ENCODE measurements at regions not wholly inside any gene's neighbourhood (a gene's known extent, or its start where the extent isn't known, plus 50 kb on each side); places are given as distances from the start of the nearest gene placed in this dataset.
"Not testable (repeated sequence)": the region's sequence is repeated elsewhere in the genome, so short reads cannot be mapped to it uniquely, and the experiment has no call there.

DNA sequence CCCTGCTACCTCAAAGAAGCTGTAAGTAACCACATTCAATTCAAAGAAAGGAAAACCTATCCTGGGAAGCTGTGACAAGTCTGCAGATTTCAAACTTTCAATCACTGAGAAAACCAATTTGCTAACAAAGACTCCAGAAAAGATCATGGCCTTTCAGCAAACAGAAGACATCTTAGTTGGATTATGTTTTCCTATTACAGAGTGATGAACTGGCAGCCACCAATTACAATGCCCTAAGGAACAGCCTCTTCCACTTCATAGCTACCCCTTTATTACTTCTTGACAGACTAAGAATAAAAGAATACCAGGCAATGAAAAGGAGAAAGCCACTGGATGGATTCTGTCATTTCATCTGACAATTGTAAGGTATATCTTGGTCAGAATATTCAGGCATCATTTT lies 128.2 kb upstream of the RASEF start:
- TF ChIP-seq EZH2 (IDR thresholded peaks at IDR 0.05; ENCODE audit: low read depth, unreplicated experiment) (no peak), NANOG (IDR thresholded peaks at IDR 0.05; ENCODE audit: borderline replicate concordance) (no peak)
- TF ChIP-seq, protein P1, sequence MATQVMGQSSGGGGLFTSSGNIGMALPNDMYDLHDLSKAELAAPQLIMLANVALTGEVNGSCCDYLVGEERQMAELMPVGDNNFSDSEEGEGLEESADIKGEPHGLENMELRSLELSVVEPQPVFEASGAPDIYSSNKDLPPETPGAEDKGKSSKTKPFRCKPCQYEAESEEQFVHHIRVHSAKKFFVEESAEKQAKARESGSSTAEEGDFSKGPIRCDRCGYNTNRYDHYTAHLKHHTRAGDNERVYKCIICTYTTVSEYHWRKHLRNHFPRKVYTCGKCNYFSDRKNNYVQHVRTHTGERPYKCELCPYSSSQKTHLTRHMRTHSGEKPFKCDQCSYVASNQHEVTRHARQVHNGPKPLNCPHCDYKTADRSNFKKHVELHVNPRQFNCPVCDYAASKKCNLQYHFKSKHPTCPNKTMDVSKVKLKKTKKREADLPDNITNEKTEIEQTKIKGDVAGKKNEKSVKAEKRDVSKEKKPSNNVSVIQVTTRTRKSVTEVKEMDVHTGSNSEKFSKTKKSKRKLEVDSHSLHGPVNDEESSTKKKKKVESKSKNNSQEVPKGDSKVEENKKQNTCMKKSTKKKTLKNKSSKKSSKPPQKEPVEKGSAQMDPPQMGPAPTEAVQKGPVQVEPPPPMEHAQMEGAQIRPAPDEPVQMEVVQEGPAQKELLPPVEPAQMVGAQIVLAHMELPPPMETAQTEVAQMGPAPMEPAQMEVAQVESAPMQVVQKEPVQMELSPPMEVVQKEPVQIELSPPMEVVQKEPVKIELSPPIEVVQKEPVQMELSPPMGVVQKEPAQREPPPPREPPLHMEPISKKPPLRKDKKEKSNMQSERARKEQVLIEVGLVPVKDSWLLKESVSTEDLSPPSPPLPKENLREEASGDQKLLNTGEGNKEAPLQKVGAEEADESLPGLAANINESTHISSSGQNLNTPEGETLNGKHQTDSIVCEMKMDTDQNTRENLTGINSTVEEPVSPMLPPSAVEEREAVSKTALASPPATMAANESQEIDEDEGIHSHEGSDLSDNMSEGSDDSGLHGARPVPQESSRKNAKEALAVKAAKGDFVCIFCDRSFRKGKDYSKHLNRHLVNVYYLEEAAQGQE (IDR thresholded peaks at IDR 0.05; ENCODE audit: unreplicated experiment) = no peak
- TF ChIP-seq, protein P2, sequence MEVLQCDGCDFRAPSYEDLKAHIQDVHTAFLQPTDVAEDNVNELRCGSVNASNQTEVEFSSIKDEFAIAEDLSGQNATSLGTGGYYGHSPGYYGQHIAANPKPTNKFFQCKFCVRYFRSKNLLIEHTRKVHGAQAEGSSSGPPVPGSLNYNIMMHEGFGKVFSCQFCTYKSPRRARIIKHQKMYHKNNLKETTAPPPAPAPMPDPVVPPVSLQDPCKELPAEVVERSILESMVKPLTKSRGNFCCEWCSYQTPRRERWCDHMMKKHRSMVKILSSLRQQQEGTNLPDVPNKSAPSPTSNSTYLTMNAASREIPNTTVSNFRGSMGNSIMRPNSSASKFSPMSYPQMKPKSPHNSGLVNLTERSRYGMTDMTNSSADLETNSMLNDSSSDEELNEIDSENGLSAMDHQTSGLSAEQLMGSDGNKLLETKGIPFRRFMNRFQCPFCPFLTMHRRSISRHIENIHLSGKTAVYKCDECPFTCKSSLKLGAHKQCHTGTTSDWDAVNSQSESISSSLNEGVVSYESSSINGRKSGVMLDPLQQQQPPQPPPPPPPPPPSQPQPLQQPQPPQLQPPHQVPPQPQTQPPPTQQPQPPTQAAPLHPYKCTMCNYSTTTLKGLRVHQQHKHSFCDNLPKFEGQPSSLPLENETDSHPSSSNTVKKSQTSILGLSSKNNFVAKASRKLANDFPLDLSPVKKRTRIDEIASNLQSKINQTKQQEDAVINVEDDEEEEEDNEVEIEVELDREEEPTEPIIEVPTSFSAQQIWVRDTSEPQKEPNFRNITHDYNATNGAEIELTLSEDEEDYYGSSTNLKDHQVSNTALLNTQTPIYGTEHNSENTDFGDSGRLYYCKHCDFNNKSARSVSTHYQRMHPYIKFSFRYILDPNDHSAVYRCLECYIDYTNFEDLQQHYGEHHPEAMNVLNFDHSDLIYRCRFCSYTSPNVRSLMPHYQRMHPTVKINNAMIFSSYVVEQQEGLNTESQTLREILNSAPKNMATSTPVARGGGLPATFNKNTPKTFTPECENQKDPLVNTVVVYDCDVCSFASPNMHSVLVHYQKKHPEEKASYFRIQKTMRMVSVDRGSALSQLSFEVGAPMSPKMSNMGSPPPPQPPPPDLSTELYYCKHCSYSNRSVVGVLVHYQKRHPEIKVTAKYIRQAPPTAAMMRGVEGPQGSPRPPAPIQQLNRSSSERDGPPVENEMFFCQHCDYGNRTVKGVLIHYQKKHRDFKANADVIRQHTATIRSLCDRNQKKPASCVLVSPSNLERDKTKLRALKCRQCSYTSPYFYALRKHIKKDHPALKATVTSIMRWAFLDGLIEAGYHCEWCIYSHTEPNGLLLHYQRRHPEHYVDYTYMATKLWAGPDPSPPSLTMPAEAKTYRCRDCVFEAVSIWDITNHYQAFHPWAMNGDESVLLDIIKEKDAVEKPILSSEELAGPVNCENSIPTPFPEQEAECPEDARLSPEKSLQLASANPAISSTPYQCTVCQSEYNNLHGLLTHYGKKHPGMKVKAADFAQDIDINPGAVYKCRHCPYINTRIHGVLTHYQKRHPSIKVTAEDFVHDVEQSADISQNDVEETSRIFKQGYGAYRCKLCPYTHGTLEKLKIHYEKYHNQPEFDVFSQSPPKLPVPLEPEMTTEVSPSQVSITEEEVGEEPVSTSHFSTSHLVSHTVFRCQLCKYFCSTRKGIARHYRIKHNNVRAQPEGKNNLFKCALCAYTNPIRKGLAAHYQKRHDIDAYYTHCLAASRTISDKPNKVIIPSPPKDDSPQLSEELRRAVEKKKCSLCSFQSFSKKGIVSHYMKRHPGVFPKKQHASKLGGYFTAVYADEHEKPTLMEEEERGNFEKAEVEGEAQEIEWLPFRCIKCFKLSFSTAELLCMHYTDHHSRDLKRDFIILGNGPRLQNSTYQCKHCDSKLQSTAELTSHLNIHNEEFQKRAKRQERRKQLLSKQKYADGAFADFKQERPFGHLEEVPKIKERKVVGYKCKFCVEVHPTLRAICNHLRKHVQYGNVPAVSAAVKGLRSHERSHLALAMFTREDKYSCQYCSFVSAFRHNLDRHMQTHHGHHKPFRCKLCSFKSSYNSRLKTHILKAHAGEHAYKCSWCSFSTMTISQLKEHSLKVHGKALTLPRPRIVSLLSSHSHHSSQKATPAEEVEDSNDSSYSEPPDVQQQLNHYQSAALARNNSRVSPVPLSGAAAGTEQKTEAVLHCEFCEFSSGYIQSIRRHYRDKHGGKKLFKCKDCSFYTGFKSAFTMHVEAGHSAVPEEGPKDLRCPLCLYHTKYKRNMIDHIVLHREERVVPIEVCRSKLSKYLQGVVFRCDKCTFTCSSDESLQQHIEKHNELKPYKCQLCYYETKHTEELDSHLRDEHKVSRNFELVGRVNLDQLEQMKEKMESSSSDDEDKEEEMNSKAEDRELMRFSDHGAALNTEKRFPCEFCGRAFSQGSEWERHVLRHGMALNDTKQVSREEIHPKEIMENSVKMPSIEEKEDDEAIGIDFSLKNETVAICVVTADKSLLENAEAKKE (CRISPR knock-in tag; IDR thresholded peaks at IDR 0.05) = no peak
- TF ChIP-seq, protein P3, sequence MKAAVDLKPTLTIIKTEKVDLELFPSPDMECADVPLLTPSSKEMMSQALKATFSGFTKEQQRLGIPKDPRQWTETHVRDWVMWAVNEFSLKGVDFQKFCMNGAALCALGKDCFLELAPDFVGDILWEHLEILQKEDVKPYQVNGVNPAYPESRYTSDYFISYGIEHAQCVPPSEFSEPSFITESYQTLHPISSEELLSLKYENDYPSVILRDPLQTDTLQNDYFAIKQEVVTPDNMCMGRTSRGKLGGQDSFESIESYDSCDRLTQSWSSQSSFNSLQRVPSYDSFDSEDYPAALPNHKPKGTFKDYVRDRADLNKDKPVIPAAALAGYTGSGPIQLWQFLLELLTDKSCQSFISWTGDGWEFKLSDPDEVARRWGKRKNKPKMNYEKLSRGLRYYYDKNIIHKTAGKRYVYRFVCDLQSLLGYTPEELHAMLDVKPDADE (IDR thresholded peaks at IDR 0.05) = no peak
- no peak overlapping the region for H3K27ac Mint-ChIP-seq
- Histone ChIP-seq H3K4me1 (ENCODE audit: insufficient read depth) (peaks cover 5% of the 10 kb centered on the region; the same call in 1 of the 2 replicates), H3F3A (replicated peaks; ENCODE audit: low read depth) (no peaks in the 10 kb centered on the region), H3K9me2 (ENCODE audit: insufficient read depth) (no peaks in the 10 kb centered on the region), H2AFZ (no peak overlapping the region), H3K4me3 (no peak overlapping the region), H3K4me2 (no peak overlapping the region), H3K27me3 (ENCODE audit: insufficient read depth) (no peaks in the 10 kb centered on the region), H3K36me3 (ENCODE audit: insufficient read depth) (no peaks in the 10 kb centered on the region), H3K27ac (ENCODE audit: low read depth) (no peak overlapping the region), H4K20me1 (replicated peaks; ENCODE audit: insufficient read depth) (no peaks in the 10 kb centered on the region), H3K79me2 (replicated peaks; ENCODE audit: insufficient read depth) (no peaks in the 10 kb centered on the region)
- peaks cover 17% of the 10 kb centered on the region for H3K4me1 Mint-ChIP-seq
- H3K27me3 Mint-ChIP-seq (ENCODE audit: insufficient read depth, low read depth, poor library complexity) = peaks cover 2% of the 10 kb centered on the region
- no peak overlapping the region for H3K4me3 Mint-ChIP-seq
- no peak for DNase-seq (ENCODE audit: low spot score)
- H3K36me3 Mint-ChIP-seq (ENCODE audit: low read depth) = no peaks in the 10 kb centered on the region
- no peaks in the 10 kb centered on the region for H3K9me3 Mint-ChIP-seq
- ATAC-seq = no peak

DNA sequence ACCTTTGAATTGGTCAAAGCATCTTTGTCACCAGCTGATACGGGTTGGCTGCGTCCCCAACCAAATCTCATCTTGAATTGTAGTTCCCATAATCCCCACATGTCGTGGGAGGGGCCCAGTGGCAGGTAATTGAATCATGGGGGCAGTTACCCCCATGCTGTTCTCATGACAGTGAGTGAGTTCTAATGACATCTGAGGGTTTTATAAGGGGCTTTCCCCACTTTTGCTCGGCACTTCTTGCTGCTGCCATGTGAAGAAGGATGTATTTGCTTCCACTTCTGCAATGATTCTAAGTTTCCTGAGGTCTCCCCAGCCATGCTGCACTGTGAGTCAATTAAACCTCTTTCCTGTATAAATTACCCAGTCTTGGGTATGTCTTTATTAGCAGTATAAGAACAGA lies 126.1 kb upstream of the RASEF start:
- peaks cover 15% of the 10 kb centered on the region; the same call in 1 of the 2 replicates for H3K4me1 ChIP-seq (ENCODE audit: insufficient read depth)
- not testable (repeated sequence) for ATAC-seq; H3K9me3 Mint-ChIP-seq; H3K27ac Mint-ChIP-seq; H3K36me3 Mint-ChIP-seq (ENCODE audit: low read depth); H4K20me1 ChIP-seq (replicated peaks; ENCODE audit: insufficient read depth); H3K4me3 Mint-ChIP-seq; H3K36me3 ChIP-seq (ENCODE audit: insufficient read depth); DNase-seq (ENCODE audit: low spot score); H3K27ac ChIP-seq (ENCODE audit: low read depth); H3K79me2 ChIP-seq (replicated peaks; ENCODE audit: insufficient read depth); H2AFZ ChIP-seq; H3K9me2 ChIP-seq (ENCODE audit: insufficient read depth); H3K4me3 ChIP-seq; H3K4me2 ChIP-seq; H3K27me3 Mint-ChIP-seq (ENCODE audit: insufficient read depth, low read depth, poor library complexity); H3F3A ChIP-seq (replicated peaks; ENCODE audit: low read depth); H3K27me3 ChIP-seq (ENCODE audit: insufficient read depth)
- H3K4me1 Mint-ChIP-seq = peaks cover 22% of the 10 kb centered on the region
